Epithelial cell of proximal tubule (primary cell): ENCODE measurements at regions not wholly inside any gene's neighbourhood (a gene's known extent, or its start where the extent isn't known, plus 50 kb on each side); places are given as distances from the start of the nearest gene placed in this dataset.
"Not testable (repeated sequence)": the region's sequence is repeated elsewhere in the genome, so short reads cannot be mapped to it uniquely, and the experiment has no call there.

Source experiments
- DNase-seq: peaks from one replicate; pipeline ENCODE4 v3.0.0-alpha.2; 2011; ENCODE audit warnings: low read depth
- H3K4me3 ChIP-seq: 2 replicates; pipeline ENCODE4 v1.5.1; 2011; ENCODE audit warnings: low read depth, mild to moderate bottlenecking, low read length
- CTCF ChIP-seq: conservative IDR thresholded peaks from 2 replicates; pipeline ENCODE4 v1.5.1; 2012; ENCODE audit warnings: low read depth, mild to moderate bottlenecking, low read length

- no peak for DNase-seq
- TF ChIP-seq CTCF, result no peak
- no peak overlapping the region for H3K4me3 ChIP-seq
Measured at GRCh38 chrX:93868289-93868965, 194.4 kb downstream of the FAM133A start.

DNA sequence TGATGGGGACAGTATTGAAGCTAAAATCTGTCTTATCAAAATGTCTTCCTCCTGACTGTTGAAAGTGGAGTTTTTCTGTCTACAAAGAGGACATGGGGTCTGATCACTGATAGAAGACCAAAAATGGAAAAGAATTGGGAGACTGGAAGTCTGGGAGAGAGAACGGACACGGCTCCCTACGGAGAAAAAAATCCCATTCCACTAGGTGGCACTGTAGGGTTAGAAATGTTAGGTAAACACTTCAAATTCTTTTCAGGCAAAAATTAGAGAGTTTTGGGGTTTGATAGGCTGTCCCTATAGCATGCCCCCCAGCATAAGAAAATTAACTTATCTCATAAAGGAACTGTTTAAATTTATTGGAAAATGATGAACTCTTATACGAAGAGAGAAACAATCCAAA, 200.5 kb downstream of the FAM133A start:
- no peak for DNase-seq
- TF ChIP-seq CTCF, result peak; percentile 49
- H3K4me3 ChIP-seq, result no peak overlapping the region

DNA sequence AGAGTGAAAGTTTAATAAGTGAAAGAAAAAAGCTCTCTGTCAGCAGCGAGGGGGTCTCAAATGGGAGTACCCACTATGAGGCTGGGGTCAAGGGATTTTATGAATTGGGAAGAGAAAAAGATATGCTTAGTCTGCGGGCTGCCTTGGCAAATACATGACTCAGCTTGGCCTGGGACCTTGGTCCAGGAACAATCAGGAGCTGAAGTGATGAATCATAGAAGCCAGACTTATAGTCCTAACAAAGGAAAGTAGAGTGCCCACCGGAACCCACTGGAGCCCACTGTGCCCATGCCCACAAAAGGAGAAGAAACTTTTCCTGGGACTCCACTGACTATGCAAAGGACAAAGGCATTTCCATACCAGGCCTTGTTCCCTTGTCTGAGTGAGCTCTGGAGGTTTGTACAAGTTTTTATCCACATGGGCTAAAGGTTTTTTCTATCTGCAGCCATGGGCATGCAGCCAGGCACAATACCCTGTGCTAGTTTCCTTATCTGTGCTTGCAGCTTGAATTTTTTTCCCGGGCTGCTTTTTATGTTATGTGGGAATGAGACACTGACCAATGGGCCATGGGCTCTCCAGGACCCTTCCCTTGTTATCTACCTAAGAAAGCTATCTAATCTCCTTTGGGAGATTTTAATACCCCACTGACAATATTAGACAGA, 201.7 kb downstream of the FAM133A start:
- DNase-seq, result no peak

DNA sequence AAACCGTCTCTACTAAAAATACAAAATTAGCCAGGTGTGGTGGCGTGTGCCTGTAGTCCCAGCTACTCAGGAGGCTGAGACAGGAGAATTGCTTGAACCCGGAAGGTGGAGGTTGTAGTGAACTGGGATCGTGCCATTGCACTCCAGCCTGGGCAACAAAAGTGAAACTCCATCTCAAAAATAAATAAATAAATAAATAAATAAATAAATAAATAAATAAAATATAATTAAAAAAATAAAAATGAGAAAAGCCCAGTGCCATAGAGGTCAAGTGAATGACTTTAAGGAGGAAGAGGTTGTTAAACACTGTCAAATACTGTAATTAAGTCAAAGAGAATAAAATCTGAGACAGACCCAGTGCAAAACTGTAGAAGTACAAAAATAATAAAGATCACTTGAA, 247.0 kb downstream of the FAM133A start:
- not testable (repeated sequence) for DNase-seq

More for the DNA sequence above, 201.7 kb downstream of the FAM133A start:
- no peak for TF ChIP-seq CTCF
- H3K4me3 ChIP-seq, result no peak overlapping the region

DNA sequence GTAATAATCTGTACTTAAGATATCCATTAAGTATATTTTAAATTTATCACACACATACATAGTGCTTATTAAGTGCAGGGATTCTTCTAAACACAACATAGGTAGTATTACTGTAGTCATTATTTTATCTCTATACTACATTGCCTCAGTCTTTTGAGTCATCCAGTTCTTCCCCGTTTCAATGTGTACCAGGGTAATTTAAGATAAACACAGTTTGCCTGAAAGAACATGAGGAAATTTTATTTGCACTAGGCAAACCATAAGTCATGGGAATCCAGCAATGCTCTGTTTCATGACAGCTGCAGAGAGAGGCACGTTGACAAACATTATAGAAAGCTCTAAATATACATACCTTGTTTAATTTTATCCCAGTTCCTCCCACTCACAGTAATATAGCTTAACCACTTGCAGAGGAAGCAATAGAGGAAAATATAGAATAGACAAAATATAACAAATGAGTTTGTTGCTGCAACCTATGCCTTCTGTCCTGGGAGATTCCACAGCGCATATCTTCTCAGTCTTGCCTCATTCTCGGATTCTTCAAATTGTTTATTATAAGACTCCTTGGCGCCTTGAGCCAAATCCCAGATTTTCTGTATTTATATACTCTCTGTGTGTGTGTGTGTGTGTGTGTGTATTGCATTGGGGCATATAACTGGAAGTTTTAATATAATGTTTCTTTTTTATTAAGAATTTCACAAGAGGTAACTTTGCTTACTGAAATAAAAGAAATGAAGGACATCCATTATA, 258.6 kb downstream of the FAM133A start:
- no peak overlapping the region for H3K4me3 ChIP-seq
- TF ChIP-seq CTCF, result no peak
- DNase-seq, result no peak

More for the DNA sequence above, 247.0 kb downstream of the FAM133A start:
- H3K4me3 ChIP-seq, result not testable (repeated sequence)

DNA sequence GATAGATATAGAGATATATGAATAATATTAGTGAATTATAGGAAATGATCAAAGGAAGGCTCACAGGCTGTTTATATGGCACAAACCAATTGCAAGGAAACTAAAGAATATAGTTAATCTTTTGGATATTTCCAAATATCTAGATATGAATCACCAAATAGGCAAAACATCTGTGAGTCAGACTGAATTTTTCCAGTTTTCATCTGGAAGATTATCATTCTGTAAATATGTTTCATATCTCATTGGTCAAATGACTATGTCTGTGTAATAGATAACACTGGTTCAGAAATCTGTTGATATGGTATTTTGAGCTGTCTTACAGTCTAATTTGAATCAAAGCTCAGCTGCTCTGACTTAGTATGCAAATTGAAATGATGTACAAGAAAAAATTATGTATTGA, 303.6 kb downstream of the FAM133A start:
- no peak overlapping the region for H3K4me3 ChIP-seq
- no peak for DNase-seq
- TF ChIP-seq CTCF, result no peak
